ENCODE measurements at regions not wholly inside any gene's neighbourhood (a gene's known extent, or its start where the extent isn't known, plus 50 kb on each side); places are given as distances from the start of the nearest gene placed in this dataset.

- TF ChIP-seq CTCF (IDR thresholded peaks at IDR 0.05; ENCODE audit: insufficient read depth, low read length) (no peak), GABPA (IDR thresholded peaks at IDR 0.05; ENCODE audit: low read depth) (no peak), SPI1 (IDR thresholded peaks at IDR 0.05; ENCODE audit: borderline replicate concordance, low read depth) (no peak), REST (IDR thresholded peaks at IDR 0.05; ENCODE audit: insufficient replicate concordance, low read depth) (no peak), POLR2AphosphoS5 (IDR thresholded peaks at IDR 0.05; ENCODE audit: low read depth) (no peak)
- Histone ChIP-seq H3K27me3 (ENCODE audit: insufficient read depth, poor library complexity, severe bottlenecking) (peaks cover 4% of the 10 kb centered on the region), H3K27ac (replicated peaks) (no peak overlapping the region), H3K4me3 (replicated peaks; ENCODE audit: insufficient read depth, low read length) (no peak overlapping the region)
- DNase-seq (ENCODE audit: low read depth in 1 of 2, low spot score in 1 of 2): no peak
These were observed 154.8 kb downstream of the TMX1 start for GRCh38 chr14:51394804-51395203.

GRCh38 chr14:51395361-51395849, 155.4 kb downstream of the TMX1 start:
- TF ChIP-seq GABPA (IDR thresholded peaks at IDR 0.05; ENCODE audit: low read depth): no peak
- TF ChIP-seq SPI1 (IDR thresholded peaks at IDR 0.05; ENCODE audit: borderline replicate concordance, low read depth): no peak
- no peak for TF ChIP-seq REST (IDR thresholded peaks at IDR 0.05; ENCODE audit: insufficient replicate concordance, low read depth)
- no peak for TF ChIP-seq CTCF (IDR thresholded peaks at IDR 0.05; ENCODE audit: insufficient read depth, low read length)
- TF ChIP-seq POLR2AphosphoS5 (IDR thresholded peaks at IDR 0.05; ENCODE audit: low read depth): no peak
- no peak overlapping the region for H3K4me3 ChIP-seq (replicated peaks; ENCODE audit: insufficient read depth, low read length)
- DNase-seq (ENCODE audit: low read depth in 1 of 2, low spot score in 1 of 2): no peak
- H3K27ac ChIP-seq (replicated peaks): no peak overlapping the region
- peaks cover 4% of the 10 kb centered on the region for H3K27me3 ChIP-seq (ENCODE audit: insufficient read depth, poor library complexity, severe bottlenecking)

GRCh38 chr14:51396222-51396815, 156.3 kb downstream of the TMX1 start:
- Histone ChIP-seq H3K4me3 (replicated peaks; ENCODE audit: insufficient read depth, low read length) (no peak overlapping the region), H3K27me3 (ENCODE audit: insufficient read depth, poor library complexity, severe bottlenecking) (peaks cover 8% of the 10 kb centered on the region), H3K27ac (replicated peaks) (no peak overlapping the region)
- no peak for TF ChIP-seq SPI1 (IDR thresholded peaks at IDR 0.05; ENCODE audit: borderline replicate concordance, low read depth)
- no peak for TF ChIP-seq GABPA (IDR thresholded peaks at IDR 0.05; ENCODE audit: low read depth)
- no peak for TF ChIP-seq CTCF (IDR thresholded peaks at IDR 0.05; ENCODE audit: insufficient read depth, low read length)
- no peak for TF ChIP-seq POLR2AphosphoS5 (IDR thresholded peaks at IDR 0.05; ENCODE audit: low read depth)
- no peak for TF ChIP-seq REST (IDR thresholded peaks at IDR 0.05; ENCODE audit: insufficient replicate concordance, low read depth)
- DNase-seq (ENCODE audit: low read depth in 1 of 2, low spot score in 1 of 2): no peak
